Caco-2 (cell line): ENCODE measurements at regions not wholly inside any gene's neighbourhood (a gene's known extent, or its start where the extent isn't known, plus 50 kb on each side); places are given as distances from the start of the nearest gene placed in this dataset.

Source experiments
- BruUV-seq: library from RNA; stranded (reverse); fragments of 400-500 nt; replicated peaks from 2 replicates; lab custom pipeline; 2021; lab: Mats Ljungman, UMichigan
- CTCF ChIA-PET: fragments of 300-600 bp; sonication (Branson Sonifier 250); formaldehyde crosslinking; loops from one replicate; lab custom pipeline; 2022; ENCODE audit warnings: antibody characterized with exemption; lab: Charles Lee
- POLR2A ChIA-PET: fragments of 300-600 bp; sonication (Branson Sonifier 250); formaldehyde crosslinking; loops from one replicate; lab custom pipeline; 2022; ENCODE audit warnings: antibody characterized with exemption; lab: Charles Lee
- DNase-seq, 2 experiments: peaks; one replicate each; pipeline versions ENCODE4 v3.0.0 to v3.0.0-alpha.2; 2020 to 2022
- H3K27me3 ChIP-seq: replicated peaks from 2 replicates; pipeline ENCODE4 v1.6.0; 2011; ENCODE audit warnings: low read length; ENCODE audit not compliant: control insufficient read depth, insufficient read depth
- H3K36me3 ChIP-seq: 2 replicates; pipeline ENCODE4 v1.5.1; 2011; ENCODE audit warnings: low read length; ENCODE audit not compliant: control insufficient read depth, insufficient read depth
- H3K4me1 ChIP-seq: fragments of 250-450 bp; sonication (Bioruptor Pico); 2 replicates; pipeline ENCODE4 v1.5.1; 2020; ENCODE audit warnings: mild to moderate bottlenecking
- H3K4me3 ChIP-seq: 2 replicates; pipeline ENCODE4 v1.5.1; 2011; ENCODE audit warnings: low read depth, mild to moderate bottlenecking, control low read depth, low read length
- H3K9me3 ChIP-seq: fragments of 250-450 bp; sonication (Bioruptor Pico); 2 replicates; pipeline ENCODE4 v1.5.1; 2020; ENCODE audit warnings: mild to moderate bottlenecking, moderate library complexity
- H3K27ac Mint-ChIP-seq: one replicate; pipeline ENCODE4 v1.8.0; 2022; ENCODE audit warnings: mixed read lengths; ENCODE audit not compliant: unreplicated experiment
- H3K27me3 Mint-ChIP-seq: one replicate; pipeline ENCODE4 v1.8.0; 2022; ENCODE audit warnings: mixed read lengths; ENCODE audit not compliant: insufficient read depth, unreplicated experiment
- H3K36me3 Mint-ChIP-seq: one replicate; pipeline ENCODE4 v1.8.0; 2022; ENCODE audit warnings: mild to moderate bottlenecking, mixed read lengths; ENCODE audit not compliant: insufficient read depth, unreplicated experiment
- H3K4me1 Mint-ChIP-seq: one replicate; pipeline ENCODE4 v1.8.0; 2022; ENCODE audit warnings: low read depth, mixed read lengths; ENCODE audit not compliant: unreplicated experiment
- H3K4me3 Mint-ChIP-seq: one replicate; pipeline ENCODE4 v1.8.0; 2022; ENCODE audit warnings: mild to moderate bottlenecking, moderate library complexity, mixed read lengths; ENCODE audit not compliant: unreplicated experiment
- H3K9me3 Mint-ChIP-seq: one replicate; pipeline ENCODE4 v1.8.0; 2022; ENCODE audit warnings: mixed read lengths; ENCODE audit not compliant: unreplicated experiment
- intact Hi-C: fragments of 100-400 bp; cut with micrococcal nuclease; formaldehyde crosslinking; loops from one replicate; pipeline ENCODE4 v1.10.0; 2022; ENCODE audit not compliant: unreplicated experiment
- TF ChIP-seq, protein P1 (sequence below), 2 experiments: fragments of 200-600 bp in 1 of 2; IDR thresholded peaks; 1 replicate in 1 of 2; 2 replicates in 1 of 2; pipeline versions ENCODE4 v1.5.1 to v1.8.0; 2011 to 2022; ENCODE audit warnings: antibody characterized with exemption in 1 of 2, control low read depth in 1 of 2, inconsistent platforms in 1 of 2, low read depth in 1 of 2, low read length in 1 of 2, mild to moderate bottlenecking in 1 of 2, moderate library complexity in 1 of 2; ENCODE audit not compliant: insufficient read depth in 1 of 2, severe bottlenecking in 1 of 2, unreplicated experiment in 1 of 2

DNA sequence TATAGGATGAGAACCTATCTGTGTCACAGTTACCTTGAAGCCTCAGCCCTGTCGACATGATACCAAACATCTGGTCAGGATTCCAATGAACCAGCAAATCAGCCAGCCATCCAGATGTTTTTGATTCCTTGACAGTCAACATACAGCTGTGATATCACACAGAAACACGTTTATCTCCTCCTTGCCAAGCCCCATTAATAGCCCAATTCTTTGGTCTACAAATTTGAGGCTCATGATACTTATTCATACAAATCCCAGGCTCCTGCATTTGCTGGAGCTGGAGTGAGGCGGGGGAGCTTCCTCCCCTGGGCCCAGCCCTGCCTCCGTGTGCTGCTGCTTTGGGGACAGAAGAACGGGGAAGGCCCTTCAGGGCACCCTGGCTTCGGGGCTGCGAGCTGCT lies 611.6 kb upstream of the SALL3 start:
- Histone ChIP-seq H3K36me3 (no peaks in the 10 kb centered on the region), H3K9me3 (no peaks in the 10 kb centered on the region), H3K4me3 (no peak overlapping the region), H3K27me3 (no peaks in the 10 kb centered on the region), H3K4me1 (no peaks in the 10 kb centered on the region)
- ChIA-PET CTCF (no interaction called here), POLR2A (no interaction called here)
- Mint-ChIP-seq H3K27me3 (peaks cover 3% of the 10 kb centered on the region), H3K4me1 (no peaks in the 10 kb centered on the region), H3K36me3 (no peaks in the 10 kb centered on the region), H3K27ac (no peak overlapping the region), H3K4me3 (no peak overlapping the region), H3K9me3 (no peaks in the 10 kb centered on the region)
- intact Hi-C loops, result no loop called here
- TF ChIP-seq, protein P1, sequence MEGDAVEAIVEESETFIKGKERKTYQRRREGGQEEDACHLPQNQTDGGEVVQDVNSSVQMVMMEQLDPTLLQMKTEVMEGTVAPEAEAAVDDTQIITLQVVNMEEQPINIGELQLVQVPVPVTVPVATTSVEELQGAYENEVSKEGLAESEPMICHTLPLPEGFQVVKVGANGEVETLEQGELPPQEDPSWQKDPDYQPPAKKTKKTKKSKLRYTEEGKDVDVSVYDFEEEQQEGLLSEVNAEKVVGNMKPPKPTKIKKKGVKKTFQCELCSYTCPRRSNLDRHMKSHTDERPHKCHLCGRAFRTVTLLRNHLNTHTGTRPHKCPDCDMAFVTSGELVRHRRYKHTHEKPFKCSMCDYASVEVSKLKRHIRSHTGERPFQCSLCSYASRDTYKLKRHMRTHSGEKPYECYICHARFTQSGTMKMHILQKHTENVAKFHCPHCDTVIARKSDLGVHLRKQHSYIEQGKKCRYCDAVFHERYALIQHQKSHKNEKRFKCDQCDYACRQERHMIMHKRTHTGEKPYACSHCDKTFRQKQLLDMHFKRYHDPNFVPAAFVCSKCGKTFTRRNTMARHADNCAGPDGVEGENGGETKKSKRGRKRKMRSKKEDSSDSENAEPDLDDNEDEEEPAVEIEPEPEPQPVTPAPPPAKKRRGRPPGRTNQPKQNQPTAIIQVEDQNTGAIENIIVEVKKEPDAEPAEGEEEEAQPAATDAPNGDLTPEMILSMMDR (IDR thresholded peaks at IDR 0.05; ENCODE audit: insufficient read depth in 1 of 2, low read depth in 1 of 2, low read length in 1 of 2, severe bottlenecking in 1 of 2, unreplicated experiment in 1 of 2), result no peak
- no TSS peak for BruUV-seq
- DNase-seq, result no peak

DNA sequence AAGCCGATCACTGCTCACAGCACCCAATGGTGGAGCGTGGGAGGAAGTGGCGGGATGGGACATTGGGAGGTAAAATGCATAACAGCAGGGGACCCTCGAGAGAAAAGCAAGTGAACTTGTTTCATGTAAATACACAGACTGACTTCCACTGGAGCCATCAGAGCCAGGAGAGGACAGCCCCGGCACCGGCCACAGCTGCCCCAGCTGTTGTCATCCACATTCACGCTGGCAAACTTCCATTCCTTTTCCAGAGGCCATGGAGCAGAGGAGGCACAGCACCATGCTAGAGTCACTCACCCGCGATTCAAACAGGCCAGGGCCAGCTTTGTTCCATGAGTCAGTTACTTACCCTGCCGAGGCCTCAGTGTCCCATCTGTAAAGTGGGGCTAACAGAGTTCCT lies 610.9 kb upstream of the SALL3 start:
- ChIA-PET POLR2A (no interaction called here), CTCF (no interaction called here)
- Mint-ChIP-seq H3K27me3 (peaks cover 3% of the 10 kb centered on the region), H3K4me3 (no peak overlapping the region), H3K36me3 (no peaks in the 10 kb centered on the region), H3K27ac (no peak overlapping the region), H3K9me3 (no peaks in the 10 kb centered on the region), H3K4me1 (no peaks in the 10 kb centered on the region)
- no TSS peak for BruUV-seq
- Histone ChIP-seq H3K4me3 (no peak overlapping the region), H3K4me1 (no peaks in the 10 kb centered on the region), H3K27me3 (no peaks in the 10 kb centered on the region), H3K9me3 (no peaks in the 10 kb centered on the region), H3K36me3 (no peaks in the 10 kb centered on the region)
- DNase-seq, result no peak
- TF ChIP-seq, protein P1 (IDR thresholded peaks at IDR 0.05; ENCODE audit: insufficient read depth in 1 of 2, low read depth in 1 of 2, low read length in 1 of 2, severe bottlenecking in 1 of 2, unreplicated experiment in 1 of 2), result no peak
- intact Hi-C loops, result no loop called here

DNA sequence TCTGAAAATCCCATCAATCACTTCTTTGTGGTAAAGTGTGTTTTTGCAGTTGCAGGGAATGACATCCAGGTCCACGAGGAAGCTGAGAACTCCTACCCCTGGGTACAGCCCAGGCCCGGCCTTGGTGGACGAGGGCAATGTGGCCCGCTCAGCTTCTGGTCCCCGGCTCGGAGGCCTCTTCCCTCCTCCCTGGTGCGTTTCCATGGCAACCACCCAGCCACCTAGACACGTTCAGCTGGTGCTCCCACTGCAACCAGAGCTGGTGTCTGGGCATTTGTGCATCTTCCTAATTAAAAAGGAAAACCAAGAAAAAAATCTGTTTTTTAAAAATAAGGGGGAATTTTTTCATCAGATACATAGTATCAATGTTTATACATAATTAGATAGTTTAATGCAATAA lies 603.6 kb upstream of the SALL3 start:
- TF ChIP-seq, protein P1 (IDR thresholded peaks at IDR 0.05; ENCODE audit: insufficient read depth in 1 of 2, low read depth in 1 of 2, low read length in 1 of 2, severe bottlenecking in 1 of 2, unreplicated experiment in 1 of 2), result no peak
- Mint-ChIP-seq H3K4me1 (no peaks in the 10 kb centered on the region), H3K27ac (no peak overlapping the region), H3K4me3 (no peak overlapping the region), H3K27me3 (no peaks in the 10 kb centered on the region), H3K9me3 (no peaks in the 10 kb centered on the region), H3K36me3 (no peaks in the 10 kb centered on the region)
- H3K36me3 ChIP-seq, result no peaks in the 10 kb centered on the region
- CTCF ChIA-PET, result no interaction called here
- H3K9me3 ChIP-seq, result no peaks in the 10 kb centered on the region
- intact Hi-C loops, result no loop called here
- BruUV-seq, result no TSS peak
- DNase-seq, result no peak
- H3K27me3 ChIP-seq, result no peaks in the 10 kb centered on the region
- POLR2A ChIA-PET, result no interaction called here
- no peak overlapping the region for H3K4me3 ChIP-seq
- no peaks in the 10 kb centered on the region for H3K4me1 ChIP-seq
